Mesothelial cell of epicardium (in vitro differentiated cells): ENCODE measurements at regions not wholly inside any gene's neighbourhood (a gene's known extent, or its start where the extent isn't known, plus 50 kb on each side); places are given as distances from the start of the nearest gene placed in this dataset.

Experiments
- DNase-seq, 2 experiments: peaks; one replicate each; pipeline ENCODE4 v3.0.0; 2021; ENCODE audit warnings: low spot score in 2 of 2; ENCODE audit not compliant: unreplicated experiment in 2 of 2
- H3K27ac Mint-ChIP-seq: 2 replicates; pipeline ENCODE4 v1.8.0; 2021; ENCODE audit warnings: mixed read lengths
- H3K27me3 Mint-ChIP-seq: 2 replicates; pipeline ENCODE4 v1.8.0; 2021; ENCODE audit warnings: low read depth, mixed read lengths
- H3K36me3 Mint-ChIP-seq: 2 replicates; pipeline ENCODE4 v1.8.0; 2021; ENCODE audit warnings: mixed read lengths
- H3K4me1 Mint-ChIP-seq: 2 replicates; pipeline ENCODE4 v1.8.0; 2021; ENCODE audit warnings: mixed read lengths
- H3K4me3 Mint-ChIP-seq: 2 replicates; pipeline ENCODE4 v1.8.0; 2021; ENCODE audit warnings: mild to moderate bottlenecking, moderate library complexity, mixed read lengths
- H3K9me3 Mint-ChIP-seq: 2 replicates; pipeline ENCODE4 v1.8.0; 2021; ENCODE audit warnings: mixed read lengths
- TF ChIP-seq, protein P1 (sequence below): fragments of 200-600 bp; sonication (generic); IDR thresholded peaks from one replicate; pipeline ENCODE4 v1.5.0; 2021; ENCODE audit warnings: antibody characterized with exemption; ENCODE audit not compliant: unreplicated experiment

DNA sequence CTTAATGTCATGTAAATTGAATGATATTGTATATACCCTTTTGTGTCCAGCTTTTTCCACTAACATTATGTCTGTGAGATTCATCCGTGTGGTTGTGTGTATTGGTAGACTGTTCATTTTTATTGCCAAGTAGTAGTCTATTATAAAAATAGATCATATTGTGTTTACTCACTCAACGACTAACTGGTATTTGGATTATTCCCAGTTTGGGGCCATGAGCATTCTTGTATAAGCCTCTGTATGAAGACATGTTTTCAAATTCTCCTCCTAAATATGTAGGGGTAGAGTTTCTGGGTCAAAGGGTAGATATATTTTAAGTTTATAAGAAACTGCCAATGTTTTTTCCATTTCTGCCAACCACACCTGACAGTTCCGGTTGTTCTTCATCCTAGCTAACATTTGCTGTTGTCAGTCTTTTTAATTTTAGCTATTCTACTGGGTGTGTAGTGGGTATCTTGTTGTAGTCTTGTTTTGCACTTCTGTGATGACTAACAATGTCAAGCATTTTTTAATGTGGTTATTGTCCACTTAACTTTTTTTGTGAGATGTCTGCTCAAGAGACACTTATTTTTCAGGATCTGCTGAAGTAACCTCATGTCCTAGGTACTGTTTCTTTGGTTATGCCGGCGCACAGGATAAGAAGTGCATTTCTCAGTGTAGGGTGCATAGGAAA, 93.2 kb downstream of the DACT1 start:
- Mint-ChIP-seq H3K27me3 (no peaks in the 10 kb centered on the region), H3K4me1 (peaks cover 22% of the 10 kb centered on the region)
- no peak for DNase-seq

DNA sequence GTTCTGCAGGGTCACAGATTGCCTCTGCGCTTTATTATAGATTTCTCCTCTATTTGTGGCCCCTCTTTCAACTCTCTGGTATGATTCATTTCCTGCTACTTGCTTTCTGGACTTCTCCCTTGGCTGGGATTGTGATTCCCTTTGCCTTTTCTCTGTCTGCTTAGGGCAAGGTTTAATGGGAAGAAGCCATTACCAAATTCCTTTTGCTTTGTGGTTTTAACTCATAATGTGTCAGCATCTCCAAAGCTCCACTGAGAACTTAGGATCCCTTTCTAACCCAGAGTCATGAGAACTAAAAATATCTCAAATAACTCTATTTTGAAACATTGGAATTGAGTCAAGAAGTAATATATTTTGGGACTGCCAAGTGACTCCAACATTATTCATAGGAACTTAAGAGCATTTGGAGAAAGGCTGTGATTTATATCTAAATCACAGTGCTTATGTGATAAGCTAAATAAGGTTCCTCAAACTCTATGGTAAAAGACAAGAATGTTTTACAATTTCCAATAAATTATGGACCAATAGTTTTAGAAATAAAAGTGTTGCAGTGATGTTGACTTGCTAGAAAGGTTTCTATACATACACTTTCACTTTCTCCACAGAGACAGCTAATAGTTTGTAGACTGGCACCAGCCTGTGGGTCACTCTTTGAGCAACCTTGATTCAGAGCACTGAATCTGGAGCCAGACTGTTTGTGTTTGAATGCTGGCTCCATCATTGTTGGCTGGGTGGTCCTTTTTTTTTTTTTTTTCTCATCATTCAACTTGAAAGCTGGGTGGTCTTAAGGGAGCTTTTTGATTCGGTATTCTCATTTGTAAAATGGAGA, 93.9 kb downstream of the DACT1 start:
- TF ChIP-seq, protein P1, sequence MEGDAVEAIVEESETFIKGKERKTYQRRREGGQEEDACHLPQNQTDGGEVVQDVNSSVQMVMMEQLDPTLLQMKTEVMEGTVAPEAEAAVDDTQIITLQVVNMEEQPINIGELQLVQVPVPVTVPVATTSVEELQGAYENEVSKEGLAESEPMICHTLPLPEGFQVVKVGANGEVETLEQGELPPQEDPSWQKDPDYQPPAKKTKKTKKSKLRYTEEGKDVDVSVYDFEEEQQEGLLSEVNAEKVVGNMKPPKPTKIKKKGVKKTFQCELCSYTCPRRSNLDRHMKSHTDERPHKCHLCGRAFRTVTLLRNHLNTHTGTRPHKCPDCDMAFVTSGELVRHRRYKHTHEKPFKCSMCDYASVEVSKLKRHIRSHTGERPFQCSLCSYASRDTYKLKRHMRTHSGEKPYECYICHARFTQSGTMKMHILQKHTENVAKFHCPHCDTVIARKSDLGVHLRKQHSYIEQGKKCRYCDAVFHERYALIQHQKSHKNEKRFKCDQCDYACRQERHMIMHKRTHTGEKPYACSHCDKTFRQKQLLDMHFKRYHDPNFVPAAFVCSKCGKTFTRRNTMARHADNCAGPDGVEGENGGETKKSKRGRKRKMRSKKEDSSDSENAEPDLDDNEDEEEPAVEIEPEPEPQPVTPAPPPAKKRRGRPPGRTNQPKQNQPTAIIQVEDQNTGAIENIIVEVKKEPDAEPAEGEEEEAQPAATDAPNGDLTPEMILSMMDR, result no peak
- Mint-ChIP-seq H3K4me1 (peaks cover 20% of the 10 kb centered on the region), H3K36me3 (no peaks in the 10 kb centered on the region), H3K4me3 (no peak overlapping the region), H3K27me3 (no peaks in the 10 kb centered on the region), H3K27ac (peak overlapping the region; percentile 28), H3K9me3 (peaks cover 3% of the 10 kb centered on the region)
- no peak for DNase-seq

More for the DNA sequence above, 93.2 kb downstream of the DACT1 start:
- TF ChIP-seq, protein P1, result no peak
- H3K4me3 Mint-ChIP-seq, result no peak overlapping the region
- peaks cover 3% of the 10 kb centered on the region for H3K9me3 Mint-ChIP-seq
- H3K36me3 Mint-ChIP-seq, result no peaks in the 10 kb centered on the region
- H3K27ac Mint-ChIP-seq, result peak overlapping the region; percentile 28

DNA sequence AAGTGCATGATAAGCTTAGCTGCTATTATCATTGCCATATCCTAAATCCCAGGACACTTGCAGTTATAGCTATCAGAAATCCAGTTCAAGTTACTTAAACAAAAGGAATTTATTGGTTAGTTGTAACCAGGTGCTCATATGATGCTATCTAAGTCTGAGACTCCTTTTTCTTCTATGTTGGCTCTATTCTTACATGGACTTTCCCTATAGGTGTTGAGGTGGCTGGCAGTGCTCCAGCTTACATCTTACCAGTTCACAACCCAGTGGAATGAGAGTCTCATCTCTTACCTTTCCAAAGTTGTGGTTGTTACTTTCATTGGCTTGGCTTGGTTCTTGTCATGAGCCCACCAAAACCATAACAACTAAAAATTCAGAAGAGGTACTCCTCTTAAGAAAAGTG, 94.6 kb downstream of the DACT1 start:
- H3K9me3 Mint-ChIP-seq, result peaks cover 3% of the 10 kb centered on the region
- H3K4me1 Mint-ChIP-seq, result peaks cover 20% of the 10 kb centered on the region
- no peak overlapping the region for H3K27ac Mint-ChIP-seq
- H3K4me3 Mint-ChIP-seq, result no peak overlapping the region
- TF ChIP-seq, protein P1, result no peak
- DNase-seq, result no peak
- H3K36me3 Mint-ChIP-seq, result no peaks in the 10 kb centered on the region
- H3K27me3 Mint-ChIP-seq, result no peaks in the 10 kb centered on the region

DNA sequence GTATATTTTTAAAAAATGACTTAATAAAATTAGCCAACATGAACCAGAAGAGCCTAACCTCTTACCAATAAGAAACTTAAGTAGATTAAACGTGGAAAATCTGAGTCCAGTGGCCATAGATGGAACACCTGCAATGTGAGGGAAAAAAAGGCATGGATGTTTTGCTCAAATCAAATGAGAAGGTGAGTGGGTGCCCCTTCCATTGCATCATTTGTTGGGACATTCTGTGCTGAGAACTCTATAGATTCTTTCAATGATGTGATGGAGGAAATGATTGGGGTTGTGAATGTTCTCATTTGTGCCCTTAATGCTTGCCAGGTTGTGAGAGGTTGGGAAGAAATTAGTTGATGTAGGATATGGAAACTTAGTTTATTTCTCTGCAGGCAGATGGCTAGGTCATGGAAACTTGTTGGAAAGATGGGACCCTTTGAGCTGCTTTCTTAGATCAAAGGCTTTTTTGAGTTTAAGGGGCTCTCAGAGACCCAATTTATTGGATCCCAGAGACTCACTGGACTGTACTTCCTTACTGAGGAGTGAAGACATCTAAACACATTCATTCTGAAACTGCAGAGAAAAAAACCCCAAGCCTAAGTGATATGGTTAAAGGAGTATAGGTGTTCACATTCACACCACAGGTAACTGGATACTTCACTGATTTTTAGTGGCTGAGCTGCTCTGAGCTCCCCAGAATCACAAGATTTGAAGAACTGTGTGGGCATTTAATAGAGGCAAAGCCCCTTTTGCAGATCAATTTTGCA, 95.9 kb downstream of the DACT1 start:
- Mint-ChIP-seq H3K9me3 (peaks cover 3% of the 10 kb centered on the region), H3K4me3 (no peak overlapping the region), H3K4me1 (peaks cover 25% of the 10 kb centered on the region), H3K27ac (no peak overlapping the region), H3K27me3 (no peaks in the 10 kb centered on the region), H3K36me3 (no peaks in the 10 kb centered on the region)
- DNase-seq, result no peak
- TF ChIP-seq, protein P1, result no peak

DNA sequence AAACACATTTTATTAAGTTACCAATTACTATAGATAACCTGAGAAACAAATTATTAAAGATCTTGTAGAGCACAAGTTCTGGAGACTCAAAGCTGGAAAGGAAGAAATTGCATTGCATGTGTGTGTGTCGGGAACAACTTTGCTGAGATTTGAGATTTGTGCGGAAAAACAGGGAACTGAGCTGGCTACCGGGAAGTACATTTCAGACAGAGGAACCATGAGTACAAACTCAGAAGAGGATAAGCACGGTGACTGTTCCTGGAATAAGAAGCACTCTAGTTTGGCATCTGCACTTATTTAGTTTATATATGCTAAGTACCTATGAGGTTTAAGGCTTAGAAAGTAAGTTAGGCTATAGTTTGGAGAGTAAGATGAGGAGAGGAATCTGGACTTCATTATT, 97.8 kb downstream of the DACT1 start:
- no peak for DNase-seq
- Mint-ChIP-seq H3K27me3 (peaks cover 1% of the 10 kb centered on the region), H3K27ac (no peak overlapping the region), H3K4me3 (no peak overlapping the region), H3K36me3 (no peaks in the 10 kb centered on the region), H3K9me3 (peaks cover 2% of the 10 kb centered on the region), H3K4me1 (peaks cover 29% of the 10 kb centered on the region)
- TF ChIP-seq, protein P1, result no peak
